AG09319 (cell line): ENCODE measurements at regions not wholly inside any gene's neighbourhood (a gene's known extent, or its start where the extent isn't known, plus 50 kb on each side); places are given as distances from the start of the nearest gene placed in this dataset.

Experiments used
- DNase-seq: peaks from one replicate; pipeline ENCODE4 v3.0.0-alpha.2; 2010; ENCODE audit warnings: low read depth; ENCODE audit errors: extremely low read depth
- TF ChIP-seq, protein P1 (sequence below): IDR thresholded peaks from 2 replicates; pipeline ENCODE4 v1.5.1; 2011; ENCODE audit warnings: low read depth, mild to moderate bottlenecking, inconsistent platforms, low read length, moderate library complexity

DNA sequence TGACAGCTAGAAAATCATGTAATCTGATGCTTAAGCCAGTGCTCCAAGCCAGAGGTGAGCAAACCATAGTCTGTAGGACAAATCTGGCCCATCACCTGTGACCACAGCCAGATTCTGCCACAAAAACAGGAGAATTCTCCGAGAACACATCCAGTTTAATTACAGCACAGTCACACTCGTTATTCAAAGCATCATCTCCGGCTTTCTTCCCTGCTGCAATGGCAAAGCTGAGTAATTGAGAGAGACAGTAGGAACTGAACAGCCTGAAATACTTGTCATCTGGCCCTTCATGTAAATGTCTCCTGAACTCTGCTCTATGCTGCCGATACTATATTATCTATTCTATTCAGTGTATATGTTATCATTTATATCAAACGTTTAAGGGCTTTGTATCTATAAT is 121.4 kb upstream of the FOXF1 start:
- TF ChIP-seq, protein P1, sequence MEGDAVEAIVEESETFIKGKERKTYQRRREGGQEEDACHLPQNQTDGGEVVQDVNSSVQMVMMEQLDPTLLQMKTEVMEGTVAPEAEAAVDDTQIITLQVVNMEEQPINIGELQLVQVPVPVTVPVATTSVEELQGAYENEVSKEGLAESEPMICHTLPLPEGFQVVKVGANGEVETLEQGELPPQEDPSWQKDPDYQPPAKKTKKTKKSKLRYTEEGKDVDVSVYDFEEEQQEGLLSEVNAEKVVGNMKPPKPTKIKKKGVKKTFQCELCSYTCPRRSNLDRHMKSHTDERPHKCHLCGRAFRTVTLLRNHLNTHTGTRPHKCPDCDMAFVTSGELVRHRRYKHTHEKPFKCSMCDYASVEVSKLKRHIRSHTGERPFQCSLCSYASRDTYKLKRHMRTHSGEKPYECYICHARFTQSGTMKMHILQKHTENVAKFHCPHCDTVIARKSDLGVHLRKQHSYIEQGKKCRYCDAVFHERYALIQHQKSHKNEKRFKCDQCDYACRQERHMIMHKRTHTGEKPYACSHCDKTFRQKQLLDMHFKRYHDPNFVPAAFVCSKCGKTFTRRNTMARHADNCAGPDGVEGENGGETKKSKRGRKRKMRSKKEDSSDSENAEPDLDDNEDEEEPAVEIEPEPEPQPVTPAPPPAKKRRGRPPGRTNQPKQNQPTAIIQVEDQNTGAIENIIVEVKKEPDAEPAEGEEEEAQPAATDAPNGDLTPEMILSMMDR: no peak
- no peak for DNase-seq

DNA sequence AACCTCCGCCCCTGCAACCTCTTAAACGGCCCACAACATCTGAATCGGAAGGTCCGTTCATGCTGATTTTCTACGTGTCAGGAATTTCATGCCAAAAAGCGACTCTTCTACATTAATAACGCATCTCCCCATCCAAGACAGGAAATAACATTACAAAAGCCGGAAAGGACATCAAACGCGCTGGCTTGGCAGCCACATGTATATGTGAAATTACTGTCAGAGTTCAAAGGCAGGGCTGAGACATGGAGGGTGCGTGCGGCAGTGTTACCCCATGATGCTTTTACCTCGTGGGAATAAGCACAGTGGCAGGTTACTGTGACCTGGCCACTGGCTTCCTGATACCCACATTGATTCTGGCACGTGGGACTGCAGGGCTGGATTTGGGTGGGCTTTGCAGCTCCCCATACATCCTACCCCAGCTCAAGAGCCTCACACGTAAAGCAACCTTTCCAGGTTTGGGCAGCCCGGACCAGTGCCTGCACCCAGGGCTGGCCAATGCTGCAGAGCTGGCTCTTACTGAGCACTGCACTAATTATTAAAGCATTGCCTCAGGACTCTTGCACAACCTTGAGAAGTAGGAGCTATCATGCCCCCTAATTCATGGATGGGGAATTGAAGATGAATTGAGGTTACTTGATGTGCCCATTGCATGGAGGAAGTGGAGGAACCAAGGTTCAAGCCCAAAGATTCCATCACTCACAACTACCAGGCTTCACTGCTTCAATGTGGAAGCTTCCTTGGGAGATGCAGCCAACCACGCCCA is 120.6 kb upstream of the FOXF1 start:
- DNase-seq: no peak
- TF ChIP-seq, protein P1: no peak

DNA sequence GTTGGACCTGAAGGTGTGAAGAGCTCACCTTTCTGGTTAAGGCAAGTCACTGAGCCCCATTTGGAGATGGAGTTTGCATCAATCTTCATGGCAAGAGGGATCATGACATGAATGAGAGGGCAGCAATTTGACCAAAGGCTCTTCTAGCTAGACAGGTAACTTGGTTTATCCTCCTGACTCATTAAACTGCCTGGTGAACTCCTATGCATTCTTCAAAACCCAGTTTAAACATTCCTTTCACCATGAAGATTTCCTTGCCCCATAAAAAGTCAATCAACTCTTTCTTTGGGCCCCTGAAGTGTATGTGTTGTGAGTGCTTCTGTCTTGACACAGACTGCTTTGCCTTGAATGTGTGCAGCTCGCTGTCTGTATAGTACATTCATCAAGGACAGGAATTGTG is 120.0 kb upstream of the FOXF1 start:
- DNase-seq: no peak
- TF ChIP-seq, protein P1: no peak

DNA sequence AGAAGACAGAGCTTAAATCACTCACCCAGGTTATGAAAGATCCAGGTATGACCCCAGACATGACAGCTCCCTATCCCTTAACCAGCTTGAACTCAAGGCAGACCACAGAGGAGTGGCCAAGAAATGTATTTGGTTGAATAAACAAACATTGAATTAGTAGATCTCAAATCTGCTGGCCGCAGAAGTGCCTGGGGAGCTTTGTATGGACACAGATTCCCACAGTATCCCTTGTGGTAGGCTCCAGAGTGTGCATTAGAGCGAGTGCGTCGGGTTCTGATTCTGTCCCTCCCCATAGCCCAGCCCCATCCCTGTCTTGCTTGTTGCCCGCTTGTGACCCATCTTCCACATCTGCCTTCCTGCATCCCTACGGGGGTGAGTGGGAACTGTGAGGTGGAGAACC is 118.8 kb upstream of the FOXF1 start:
- DNase-seq: no peak
- TF ChIP-seq, protein P1: no peak

DNA sequence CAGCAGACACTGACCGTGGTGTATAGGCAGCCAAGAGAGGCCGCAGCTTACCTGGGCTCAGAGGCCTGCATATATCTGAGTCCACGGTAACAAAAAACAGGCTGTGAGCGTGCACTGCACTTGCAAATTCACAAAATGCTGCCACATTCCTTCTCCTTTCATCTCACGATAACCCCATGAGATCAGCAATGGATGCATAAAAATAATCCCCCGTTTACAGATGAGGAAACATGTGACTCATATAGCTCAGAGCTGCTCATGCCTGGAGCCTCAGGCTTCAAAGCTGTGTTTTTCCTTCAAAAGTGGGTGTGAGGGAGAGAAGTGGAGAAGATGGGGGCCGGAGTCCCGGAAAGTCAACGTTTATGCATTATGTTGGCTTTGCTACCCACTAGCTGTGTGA is 118.3 kb upstream of the FOXF1 start:
- DNase-seq: no peak
- TF ChIP-seq, protein P1: no peak

DNA sequence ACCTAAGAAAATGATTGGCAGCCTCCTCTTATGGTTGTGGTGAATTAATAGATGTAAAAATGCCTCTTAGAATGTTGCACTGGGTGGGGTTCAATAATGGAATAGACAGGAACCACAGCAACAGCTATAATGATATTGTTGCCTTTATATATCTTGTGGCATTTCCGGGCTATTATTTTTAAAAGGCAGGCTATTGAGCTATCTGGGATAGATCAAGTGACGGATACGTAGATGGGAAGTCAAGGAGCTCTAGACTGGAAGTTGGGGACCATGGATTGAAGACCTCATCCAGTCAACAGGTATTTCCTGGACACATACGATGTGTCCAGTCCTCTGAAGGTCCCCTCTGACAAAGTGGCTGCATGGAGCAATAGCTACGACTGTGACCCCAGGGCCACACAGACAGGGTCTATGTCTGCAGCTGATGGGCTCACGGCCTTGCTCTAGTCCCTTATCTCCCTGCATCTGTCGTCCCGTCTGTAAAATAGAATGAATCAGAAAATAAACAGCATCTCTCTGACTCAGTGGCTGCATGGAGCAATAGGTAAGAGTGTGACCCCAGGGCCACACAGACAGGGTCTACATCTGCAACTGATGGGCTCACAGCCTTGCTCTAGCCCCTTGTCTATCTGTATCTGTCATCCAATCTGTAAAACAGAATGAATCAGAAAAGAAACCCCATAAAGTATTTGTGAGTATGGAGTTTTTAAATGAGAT is 117.7 kb upstream of the FOXF1 start:
- DNase-seq: no peak
- TF ChIP-seq, protein P1: no peak

DNA sequence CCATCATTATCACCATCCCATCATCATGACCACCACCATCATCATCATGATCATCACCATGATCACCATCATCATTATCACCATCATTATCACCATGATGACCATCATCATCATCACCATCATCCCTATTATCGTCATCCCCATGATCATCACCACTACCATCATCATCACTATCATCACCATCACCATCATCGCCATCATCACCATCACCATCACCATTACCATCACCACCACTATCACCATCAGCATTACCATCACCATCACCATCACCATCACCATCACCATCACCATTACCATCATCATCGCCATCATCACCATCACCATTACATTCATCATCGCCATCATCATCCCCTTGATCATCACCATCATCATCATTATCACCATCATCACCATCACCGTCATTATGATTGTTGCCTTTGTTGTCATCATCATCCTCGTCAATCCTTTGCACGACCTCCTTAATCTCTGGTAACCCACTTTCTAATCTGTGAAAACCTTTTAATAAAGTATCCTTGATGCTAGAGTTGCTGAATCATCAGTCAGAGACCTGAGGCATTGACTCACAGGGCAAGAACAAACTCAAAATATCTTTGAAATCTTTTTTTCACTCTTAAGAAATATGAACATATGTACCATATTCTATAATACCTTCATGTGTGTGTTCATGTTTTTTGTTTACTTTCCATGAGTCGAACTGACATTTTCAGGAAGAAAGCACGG is 116.3 kb upstream of the FOXF1 start:
- TF ChIP-seq, protein P1: no peak
- no peak for DNase-seq
